ENCODE measurements at regions not wholly inside any gene's neighbourhood (a gene's known extent, or its start where the extent isn't known, plus 50 kb on each side); places are given as distances from the start of the nearest gene placed in this dataset.
"Not testable (repeated sequence)": the region's sequence is repeated elsewhere in the genome, so short reads cannot be mapped to it uniquely, and the experiment has no call there.

- no peak overlapping the region for H3K4me3 ChIP-seq
- no peaks in the 10 kb centered on the region for H3K9me3 ChIP-seq
- no peak for ATAC-seq
- intact Hi-C loops (cut with DNase I, micrococcal nuclease): no loop called here
- no peaks in the 10 kb centered on the region for H3K36me3 ChIP-seq (ENCODE audit: low read depth)
- H3K4me1 ChIP-seq (ENCODE audit: low read depth): no peaks in the 10 kb centered on the region
- TF ChIP-seq CTCF (IDR thresholded peaks at IDR 0.05): no peak
- no peak for DNase-seq
These were observed 80.4 kb upstream of the EED start for GRCh38 chr11:86164106-86164505.

GRCh38 chr11:86163221-86163876 lies 81.2 kb upstream of the EED start:
- DNase-seq; H3K4me1 ChIP-seq (ENCODE audit: low read depth); H3K4me3 ChIP-seq; intact Hi-C loops (cut with DNase I, micrococcal nuclease); H3K36me3 ChIP-seq (ENCODE audit: low read depth); ATAC-seq; H3K9me3 ChIP-seq: not testable (repeated sequence)

GRCh38 chr11:86162239-86162638 lies 82.3 kb upstream of the EED start:
- Histone ChIP-seq H3K36me3 (ENCODE audit: low read depth) (no peaks in the 10 kb centered on the region), H3K4me1 (ENCODE audit: low read depth) (no peaks in the 10 kb centered on the region), H3K4me3 (no peak overlapping the region), H3K9me3 (no peaks in the 10 kb centered on the region)
- intact Hi-C loops (cut with DNase I, micrococcal nuclease): no loop called here
- no peak for TF ChIP-seq CTCF (IDR thresholded peaks at IDR 0.05)
- ATAC-seq (peak; percentile 68), DNase-seq (peak in 1 of 3 donors; percentile 38)

GRCh38 chr11:86161837-86162236 lies 82.7 kb upstream of the EED start:
- intact Hi-C loops (cut with DNase I, micrococcal nuclease): no loop called here
- Histone ChIP-seq H3K4me3 (no peak overlapping the region), H3K9me3 (no peaks in the 10 kb centered on the region), H3K4me1 (ENCODE audit: low read depth) (no peaks in the 10 kb centered on the region), H3K36me3 (ENCODE audit: low read depth) (no peaks in the 10 kb centered on the region)
- ATAC-seq (peak; percentile 7), DNase-seq (no peak)
- TF ChIP-seq CTCF (IDR thresholded peaks at IDR 0.05): no peak

GRCh38 chr11:86161336-86161735 lies 83.2 kb upstream of the EED start:
- TF ChIP-seq CTCF (IDR thresholded peaks at IDR 0.05): no peak
- no peaks in the 10 kb centered on the region for H3K4me1 ChIP-seq (ENCODE audit: low read depth)
- no peaks in the 10 kb centered on the region for H3K9me3 ChIP-seq
- intact Hi-C loops (cut with DNase I, micrococcal nuclease): no loop called here
- no peaks in the 10 kb centered on the region for H3K36me3 ChIP-seq (ENCODE audit: low read depth)
- ATAC-seq: no peak
- no peak overlapping the region for H3K4me3 ChIP-seq
- DNase-seq: no peak

- intact Hi-C loops (cut with DNase I, micrococcal nuclease): no loop called here
- TF ChIP-seq CTCF (IDR thresholded peaks at IDR 0.05): no peak
- no peaks in the 10 kb centered on the region for H3K36me3 ChIP-seq (ENCODE audit: low read depth)
- no peaks in the 10 kb centered on the region for H3K9me3 ChIP-seq
- DNase-seq: no peak
- no peak overlapping the region for H3K4me3 ChIP-seq
- no peaks in the 10 kb centered on the region for H3K4me1 ChIP-seq (ENCODE audit: low read depth)
- peak; percentile 39 for ATAC-seq
These were observed 83.9 kb upstream of the EED start for GRCh38 chr11:86160541-86161149.
